Omental fat pad (tissue), 3 donors: ENCODE measurements at regions not wholly inside any gene's neighbourhood (a gene's known extent, or its start where the extent isn't known, plus 50 kb on each side); places are given as distances from the start of the nearest gene placed in this dataset.

ENCODE experiments used
- ATAC-seq: fragments of 150-250 bp; one replicate; pipeline ENCODE4 v1.9.1; 2016; ENCODE audit warnings: mild to moderate bottlenecking, moderate library complexity; ENCODE audit not compliant: low FRiP score
- DNase-seq: peaks from one replicate; pipeline ENCODE4 v3.0.0-alpha.2; 2019; ENCODE audit warnings: low spot score
- CTCF ChIP-seq, 3 donors: fragments of 450-650 bp; IDR thresholded peaks; one replicate each; pipeline ENCODE4 v1.5.1; 2016 to 2017; ENCODE audit warnings: antibody characterized with exemption in 3 of 3, mild to moderate bottlenecking in 3 of 3, moderate library complexity in 2 of 3

- ATAC-seq (no peak), DNase-seq (no peak)
- TF ChIP-seq CTCF (IDR thresholded peaks at IDR 0.05) = no peak
Observed at GRCh38 chr13:79222427-79223205, 183.4 kb downstream of the RBM26 start.

GRCh38 chr13:79212064-79212619, 193.9 kb downstream of the RBM26 start:
- ATAC-seq (no peak), DNase-seq (no peak)
- TF ChIP-seq CTCF (IDR thresholded peaks at IDR 0.05) = no peak

GRCh38 chr13:79211377-79211776, 194.7 kb downstream of the RBM26 start:
- no peak for ATAC-seq
- TF ChIP-seq CTCF (IDR thresholded peaks at IDR 0.05) = no peak
- no peak for DNase-seq

- no peak for ATAC-seq
- TF ChIP-seq CTCF (IDR thresholded peaks at IDR 0.05) = no peak
- no peak for DNase-seq
Observed at GRCh38 chr13:79197933-79198332, 208.1 kb downstream of the RBM26 start.

- no peak for ATAC-seq
- TF ChIP-seq CTCF (IDR thresholded peaks at IDR 0.05) = no peak
- no peak for DNase-seq
Observed at GRCh38 chr13:79196843-79197242, 209.2 kb downstream of the RBM26 start.

- DNase-seq (no peak), ATAC-seq (no peak)
- TF ChIP-seq CTCF (IDR thresholded peaks at IDR 0.05) = no peak
Observed at GRCh38 chr13:79196366-79196765, 209.7 kb downstream of the RBM26 start.

- TF ChIP-seq CTCF (IDR thresholded peaks at IDR 0.05) = no peak
- ATAC-seq (no peak), DNase-seq (no peak)
Observed at GRCh38 chr13:79194727-79195126, 211.3 kb downstream of the RBM26 start.
